Colonic mucosa (tissue), 4 donors: ENCODE measurements at regions not wholly inside any gene's neighbourhood (a gene's known extent, or its start where the extent isn't known, plus 50 kb on each side); places are given as distances from the start of the nearest gene placed in this dataset.

Source experiments
- DNase-seq: peaks from one replicate; pipeline ENCODE4 v3.0.0-alpha.2; 2020
- H3K27ac ChIP-seq: fragments of 200-600 bp; one replicate; pipeline ENCODE4 v1.8.0; 2021
- H3K27me3 ChIP-seq: fragments of 200-600 bp; one replicate; pipeline ENCODE4 v1.8.0; 2021
- H3K36me3 ChIP-seq: fragments of 200-600 bp; one replicate; pipeline ENCODE4 v1.8.0; 2021
- H3K4me1 ChIP-seq: fragments of 200-600 bp; one replicate; pipeline ENCODE4 v1.8.0; 2021; ENCODE audit warnings: mild to moderate bottlenecking
- H3K4me3 ChIP-seq: fragments of 200-600 bp; one replicate; pipeline ENCODE4 v1.8.0; 2021
- H3K9ac ChIP-seq, 2 donors: one replicate each; pipeline ENCODE4 v1.7.0; 2013; ENCODE audit warnings: control low read depth in 2 of 2, low read depth in 2 of 2, low read length in 2 of 2
- H3K9me3 ChIP-seq: fragments of 200-600 bp; one replicate; pipeline ENCODE4 v1.8.0; 2021
- intact Hi-C: fragments of 100-400 bp; cut with DNase I; formaldehyde crosslinking; loops from one replicate; pipeline ENCODE4 v1.14.1; 2022
- TF ChIP-seq, protein P1 (sequence below): fragments of 200-600 bp; IDR thresholded peaks from one replicate; pipeline ENCODE4 v1.8.0; 2022; ENCODE audit warnings: antibody characterized with exemption, mild to moderate bottlenecking
- donor health status: healthy.
- donor health status: DM: no; HTN: no; CAD: no.
- donor health status: DM: no; HTN: no; CAD: no.

DNA sequence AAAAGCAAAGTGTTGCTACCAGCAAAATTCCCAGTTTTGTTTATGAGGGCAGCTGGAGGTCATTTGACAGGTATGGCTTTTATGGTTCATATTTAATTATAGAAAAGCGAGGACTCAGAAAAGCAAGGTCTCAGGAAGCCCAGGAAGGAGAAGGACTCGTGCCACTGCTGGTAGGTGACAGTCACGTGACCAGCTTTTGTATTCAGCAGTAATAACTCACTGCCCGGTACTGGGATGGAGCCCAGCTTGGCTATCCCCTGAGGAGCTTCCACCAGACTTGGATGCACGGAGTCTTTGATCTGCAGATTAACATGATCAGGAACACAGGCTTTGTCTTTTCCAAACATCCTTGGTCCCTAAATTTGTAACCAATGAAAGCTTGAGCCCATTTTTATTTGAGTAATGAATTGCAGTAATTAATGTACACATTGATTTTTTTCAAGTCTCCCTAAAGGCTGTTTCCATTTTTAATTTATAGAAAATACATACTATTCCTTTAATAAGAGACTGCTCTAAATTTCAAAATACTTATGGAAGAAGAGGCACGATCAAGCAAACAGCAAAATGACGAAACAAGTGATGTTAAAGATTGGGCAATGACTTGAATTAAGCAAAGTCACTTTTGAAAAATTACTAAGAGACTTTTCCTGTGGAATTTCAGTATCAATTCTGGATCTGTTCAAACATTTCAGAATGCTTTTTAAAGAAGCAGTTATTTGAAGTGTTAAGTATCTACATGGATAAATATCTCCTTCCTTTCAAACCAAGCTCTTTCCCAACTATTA is 251.7 kb upstream of the HNRNPA3 start:
- no peaks in the 10 kb centered on the region for H3K4me1 ChIP-seq
- H3K4me3 ChIP-seq, result no peak overlapping the region
- intact Hi-C loops, result no loop called here
- TF ChIP-seq, protein P1, sequence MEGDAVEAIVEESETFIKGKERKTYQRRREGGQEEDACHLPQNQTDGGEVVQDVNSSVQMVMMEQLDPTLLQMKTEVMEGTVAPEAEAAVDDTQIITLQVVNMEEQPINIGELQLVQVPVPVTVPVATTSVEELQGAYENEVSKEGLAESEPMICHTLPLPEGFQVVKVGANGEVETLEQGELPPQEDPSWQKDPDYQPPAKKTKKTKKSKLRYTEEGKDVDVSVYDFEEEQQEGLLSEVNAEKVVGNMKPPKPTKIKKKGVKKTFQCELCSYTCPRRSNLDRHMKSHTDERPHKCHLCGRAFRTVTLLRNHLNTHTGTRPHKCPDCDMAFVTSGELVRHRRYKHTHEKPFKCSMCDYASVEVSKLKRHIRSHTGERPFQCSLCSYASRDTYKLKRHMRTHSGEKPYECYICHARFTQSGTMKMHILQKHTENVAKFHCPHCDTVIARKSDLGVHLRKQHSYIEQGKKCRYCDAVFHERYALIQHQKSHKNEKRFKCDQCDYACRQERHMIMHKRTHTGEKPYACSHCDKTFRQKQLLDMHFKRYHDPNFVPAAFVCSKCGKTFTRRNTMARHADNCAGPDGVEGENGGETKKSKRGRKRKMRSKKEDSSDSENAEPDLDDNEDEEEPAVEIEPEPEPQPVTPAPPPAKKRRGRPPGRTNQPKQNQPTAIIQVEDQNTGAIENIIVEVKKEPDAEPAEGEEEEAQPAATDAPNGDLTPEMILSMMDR, result no peak
- H3K9ac ChIP-seq, result no peak overlapping the region
- H3K27ac ChIP-seq, result no peak overlapping the region
- DNase-seq, result no peak
- no peaks in the 10 kb centered on the region for H3K36me3 ChIP-seq
- no peaks in the 10 kb centered on the region for H3K9me3 ChIP-seq
- no peaks in the 10 kb centered on the region for H3K27me3 ChIP-seq

DNA sequence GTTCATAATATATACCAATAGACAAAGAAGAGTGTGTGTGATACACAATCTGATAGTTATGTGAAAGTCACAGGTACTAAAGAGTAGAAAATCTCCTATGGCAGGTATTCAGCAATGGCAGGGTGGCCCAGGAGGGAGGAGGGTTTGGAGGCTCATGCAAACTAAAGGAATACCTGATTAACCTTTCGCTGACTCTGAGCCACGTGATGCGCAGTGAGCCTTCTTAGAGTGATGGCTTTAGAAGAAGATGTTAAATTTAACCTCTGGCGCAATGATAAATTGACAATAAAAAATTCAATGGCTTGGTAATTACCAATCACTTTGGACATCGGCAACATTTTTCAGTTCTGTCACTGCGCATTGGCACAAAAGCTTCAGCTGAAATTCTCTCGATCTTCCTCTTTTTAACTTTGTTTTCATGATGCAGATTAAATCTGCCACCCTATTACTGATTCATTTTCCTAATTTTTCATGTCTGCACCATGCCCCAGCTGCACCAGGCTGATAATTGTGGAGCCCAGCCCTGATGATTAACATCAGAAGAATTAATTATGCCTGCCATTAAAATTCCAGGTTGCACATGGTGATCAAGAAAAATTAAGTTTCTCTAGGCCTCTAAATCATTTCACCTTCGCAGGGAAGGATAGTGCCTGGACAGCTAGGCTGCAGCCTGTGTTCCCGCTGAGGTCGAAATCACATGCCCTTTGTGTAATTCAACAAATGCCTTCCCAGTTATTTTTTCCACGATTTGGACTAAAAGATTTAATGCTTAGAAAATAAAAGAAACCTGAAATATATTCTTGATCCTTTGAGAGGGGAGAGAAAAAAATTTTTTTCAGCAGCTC is 250.6 kb upstream of the HNRNPA3 start:
- intact Hi-C loops, result no loop called here
- Histone ChIP-seq H3K36me3 (no peaks in the 10 kb centered on the region), H3K4me3 (no peak overlapping the region), H3K9ac (no peak overlapping the region), H3K4me1 (no peaks in the 10 kb centered on the region), H3K27ac (no peak overlapping the region), H3K9me3 (no peaks in the 10 kb centered on the region), H3K27me3 (no peaks in the 10 kb centered on the region)
- no peak for DNase-seq
- TF ChIP-seq, protein P1, result no peak

DNA sequence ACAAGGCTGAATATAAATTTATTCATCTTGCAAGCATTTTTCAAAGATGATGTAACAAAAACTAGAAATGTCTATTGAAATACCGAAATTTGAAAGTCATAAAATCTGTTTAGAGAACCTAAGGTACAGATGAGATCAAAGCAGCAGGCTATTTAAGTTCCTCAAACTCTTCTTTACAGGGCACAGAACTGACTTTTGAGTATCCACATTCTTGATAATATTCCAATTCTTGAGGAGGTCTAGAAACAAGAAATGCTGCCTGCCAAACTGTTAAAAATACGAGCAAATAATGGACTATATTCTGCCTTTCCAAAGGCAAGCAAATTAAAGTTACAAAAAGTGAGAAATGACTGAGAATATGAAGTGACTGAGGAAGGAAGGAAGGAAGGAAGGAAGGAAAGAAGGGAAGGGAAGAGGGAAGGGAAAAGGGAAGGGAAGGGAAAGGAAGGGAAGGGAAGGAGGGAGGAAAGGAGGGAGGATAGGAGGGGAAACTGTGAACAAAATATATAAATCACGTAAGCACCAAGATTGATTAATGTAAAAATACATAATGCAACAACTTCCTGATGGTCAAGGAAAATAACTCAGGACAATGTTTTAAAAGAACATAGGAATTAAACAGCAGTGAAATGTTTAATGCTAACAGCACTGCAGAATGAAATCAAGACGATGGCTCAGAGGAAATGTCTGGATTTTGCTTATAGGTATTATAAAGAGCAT is 248.9 kb upstream of the HNRNPA3 start:
- no peak for DNase-seq
- Histone ChIP-seq H3K27ac (no peak overlapping the region), H3K36me3 (no peaks in the 10 kb centered on the region), H3K27me3 (no peaks in the 10 kb centered on the region), H3K9ac (no peak overlapping the region), H3K4me3 (no peak overlapping the region), H3K9me3 (no peaks in the 10 kb centered on the region), H3K4me1 (no peaks in the 10 kb centered on the region)
- TF ChIP-seq, protein P1, result no peak
- intact Hi-C loops, result no loop called here

DNA sequence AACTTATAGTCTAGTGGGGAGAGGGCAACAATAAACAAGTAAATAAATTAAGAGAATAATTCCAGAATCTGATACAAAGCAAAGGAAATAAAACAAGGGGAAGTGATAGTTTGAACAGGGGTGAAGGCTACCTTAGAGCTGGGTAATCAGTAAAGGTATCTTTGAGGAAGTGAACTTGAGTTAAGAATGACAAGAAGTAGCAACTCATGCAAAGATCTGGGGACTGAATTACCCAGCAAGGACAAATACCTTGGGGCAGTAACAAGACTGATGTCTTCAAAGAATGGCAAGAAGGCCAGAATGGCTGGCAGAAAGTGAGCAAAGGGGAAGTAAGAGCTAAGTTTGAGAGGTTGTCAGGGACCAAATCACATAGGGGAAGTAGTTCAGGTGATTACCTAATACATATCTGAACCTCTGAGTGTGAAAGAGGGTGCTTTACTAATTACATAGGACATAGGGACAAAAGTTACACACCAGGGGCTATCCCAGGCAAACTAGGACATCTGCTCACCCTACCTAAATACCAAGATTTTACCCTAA is 244.6 kb upstream of the HNRNPA3 start:
- Histone ChIP-seq H3K27ac (no peak overlapping the region), H3K4me3 (no peak overlapping the region), H3K27me3 (no peaks in the 10 kb centered on the region), H3K9me3 (no peaks in the 10 kb centered on the region), H3K36me3 (no peaks in the 10 kb centered on the region), H3K9ac (no peak overlapping the region), H3K4me1 (no peaks in the 10 kb centered on the region)
- TF ChIP-seq, protein P1, result no peak
- intact Hi-C loops, result no loop called here
- no peak for DNase-seq
